Liver (tissue), 8 donors: ENCODE measurements at regions not wholly inside any gene's neighbourhood (a gene's known extent, or its start where the extent isn't known, plus 50 kb on each side); places are given as distances from the start of the nearest gene placed in this dataset.

ENCODE experiments used
- DNase-seq: peaks from one replicate; pipeline ENCODE4 v3.0.0-alpha.2; 2017; ENCODE audit warnings: low spot score
- H3K27ac ChIP-seq, 2 donors: one replicate each; pipeline ENCODE4 v1.7.0; 2013; ENCODE audit warnings: inconsistent platforms in 2 of 2, low read length in 2 of 2, control low read depth in 1 of 2, low read depth in 1 of 2, mild to moderate bottlenecking in 1 of 2
- H3K27me3 ChIP-seq, 4 donors: one replicate each; pipeline versions ENCODE4 v1.6.1 to v1.7.0; 2013; ENCODE audit warnings: low read length in 3 of 4, inconsistent platforms in 1 of 4, mild to moderate bottlenecking in 1 of 4, moderate library complexity in 1 of 4; ENCODE audit not compliant: control insufficient read depth in 4 of 4, insufficient read depth in 4 of 4
- H3K36me3 ChIP-seq, 4 donors: one replicate each; pipeline versions ENCODE4 v1.6.1 to v1.7.0; 2013; ENCODE audit warnings: low read length in 3 of 4, mild to moderate bottlenecking in 3 of 4, low read depth in 1 of 4, moderate library complexity in 1 of 4; ENCODE audit not compliant: control insufficient read depth in 4 of 4, insufficient read depth in 3 of 4
- H3K4me1 ChIP-seq, 4 donors: one replicate each; pipeline versions ENCODE4 v1.6.1 to v1.7.0; 2013; ENCODE audit warnings: low read length in 3 of 4, mild to moderate bottlenecking in 3 of 4, moderate library complexity in 1 of 4; ENCODE audit not compliant: control insufficient read depth in 4 of 4, insufficient read depth in 4 of 4
- H3K4me3 ChIP-seq, 3 donors: one replicate each; pipeline versions ENCODE4 v1.6.1 to v1.7.0; 2013; ENCODE audit warnings: low read length in 3 of 3, control low read depth in 1 of 3, low read depth in 1 of 3, mild to moderate bottlenecking in 1 of 3
- H3K9ac ChIP-seq, 2 donors: one replicate each; pipeline ENCODE4 v1.7.0; 2013; ENCODE audit warnings: low read length in 2 of 2, mild to moderate bottlenecking in 2 of 2, moderate library complexity in 2 of 2, control low read depth in 1 of 2, low read depth in 1 of 2
- H3K9me3 ChIP-seq, 4 donors: one replicate each; pipeline versions ENCODE4 v1.6.1 to v1.7.0; 2013; ENCODE audit warnings: low read length in 3 of 4; ENCODE audit not compliant: control insufficient read depth in 4 of 4
- EGR1 ChIP-seq, 2 donors: IDR thresholded peaks; 2 replicates each; pipeline ENCODE4 v1.6.1; 2016 to 2018; ENCODE audit warnings: antibody characterized with exemption in 2 of 2, low read depth in 2 of 2
- FOXA1 ChIP-seq: IDR thresholded peaks from 2 replicates; pipeline ENCODE4 v1.6.1; 2016; ENCODE audit warnings: antibody characterized with exemption
- FOXA2 ChIP-seq: IDR thresholded peaks from 2 replicates; pipeline ENCODE4 v1.6.1; 2016; ENCODE audit warnings: antibody characterized with exemption
- HNF4G ChIP-seq: IDR thresholded peaks from 2 replicates; pipeline ENCODE4 v1.6.1; 2016; ENCODE audit warnings: antibody characterized with exemption
- JUND ChIP-seq, 2 donors: IDR thresholded peaks; 2 replicates each; pipeline ENCODE4 v1.6.1; 2016; ENCODE audit warnings: antibody characterized with exemption in 2 of 2
- NR2F2 ChIP-seq: IDR thresholded peaks from 2 replicates; pipeline ENCODE4 v1.6.1; 2016; ENCODE audit warnings: antibody characterized with exemption
- RAD21 ChIP-seq, 2 donors: IDR thresholded peaks; 2 replicates each; pipeline ENCODE4 v1.6.1; 2016; ENCODE audit warnings: antibody characterized with exemption in 2 of 2, mild to moderate bottlenecking in 2 of 2
- REST ChIP-seq: IDR thresholded peaks from 2 replicates; pipeline ENCODE4 v1.6.1; 2016; ENCODE audit warnings: antibody characterized with exemption, mild to moderate bottlenecking
- SP1 ChIP-seq: IDR thresholded peaks from 2 replicates; pipeline ENCODE4 v1.6.1; 2018; ENCODE audit warnings: antibody characterized with exemption, mild to moderate bottlenecking
- TAF1 ChIP-seq: conservative IDR thresholded peaks from 2 replicates; pipeline ENCODE4 v1.6.1; 2016; ENCODE audit warnings: antibody characterized with exemption, mild to moderate bottlenecking
- YY1 ChIP-seq: IDR thresholded peaks from 2 replicates; pipeline ENCODE4 v1.6.1; 2016; ENCODE audit warnings: antibody characterized with exemption, mild to moderate bottlenecking
- WGBS: extraction: QIAGEN DNeasy Blood & Tissue Kit; methylation state at CpG from one replicate; pipeline ENCODE4 v1.1.7; 2013; 5-methylcytosine and 5-hydroxymethylcytosine counted together
- TF ChIP-seq, protein P1 (sequence below): fragments of 150-350 bp; IDR thresholded peaks from 2 replicates; pipeline ENCODE4 v1.5.1; 2017; ENCODE audit warnings: improper control_type of control experiment, low read depth, low read length; ENCODE audit not compliant: missing input control
- donor health status: healthy.
- donor health status: healthy.
- donor health status: healthy.
- donor health status: healthy.
- donor health status: healthy.

DNA sequence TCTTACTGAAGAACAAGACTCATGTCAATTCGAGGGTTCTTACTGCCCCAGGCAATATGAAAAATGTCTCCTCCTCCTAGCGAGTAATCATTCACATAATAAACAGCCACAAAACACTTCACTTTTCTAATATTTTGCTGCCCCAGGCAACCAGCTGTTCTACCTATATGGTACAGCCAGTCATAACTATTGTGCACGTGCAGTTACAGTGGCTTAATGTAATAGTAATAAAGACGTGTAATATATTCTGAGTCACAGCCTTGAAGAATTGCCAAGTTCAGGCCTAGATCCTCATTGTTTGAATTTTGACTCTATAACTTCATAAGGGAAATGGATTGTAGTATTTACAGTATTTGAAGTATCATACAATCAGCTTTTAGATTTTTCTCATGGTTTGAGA lies 1250.0 kb upstream of the GBE1 start:
- H3K4me3 ChIP-seq, result no peak overlapping the region
- H3K9me3 ChIP-seq, result no peaks in the 10 kb centered on the region
- H3K36me3 ChIP-seq, result no peaks in the 10 kb centered on the region
- H3K4me1 ChIP-seq, result no peaks in the 10 kb centered on the region
- no peak overlapping the region for H3K27ac ChIP-seq
- no peak for TF ChIP-seq SP1
- H3K27me3 ChIP-seq, result no peaks in the 10 kb centered on the region
- 74% methylated on average over 4 of the region's 4 CpGs for WGBS
- no peak overlapping the region for H3K9ac ChIP-seq
- DNase-seq, result no peak

DNA sequence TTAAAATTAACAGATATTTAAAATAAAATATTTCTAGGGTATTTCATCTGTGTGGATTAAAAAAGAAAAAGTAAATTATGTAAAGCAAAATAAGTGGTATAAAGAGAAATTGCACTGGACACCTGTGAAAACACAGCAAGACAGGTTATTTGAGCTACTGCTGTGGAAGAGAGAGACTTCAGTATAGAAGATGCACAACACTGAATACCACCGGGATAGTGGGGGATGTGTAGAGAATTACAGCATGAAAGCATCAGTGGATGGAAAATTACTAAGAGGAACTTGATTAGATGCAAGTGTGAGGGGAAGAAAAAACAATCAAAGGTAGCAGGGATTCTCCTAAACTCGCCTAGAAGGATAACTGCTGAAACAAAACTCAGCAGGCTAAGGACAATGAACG lies 1242.5 kb upstream of the GBE1 start:
- peaks cover 0 to 8% (median 0%) of the 10 kb centered on the region in 4 donors for H3K27me3 ChIP-seq
- TF ChIP-seq JUND (IDR thresholded peaks at IDR 0.05) (no peak), FOXA1 (no peak), YY1 (no peak), REST (no peak), EGR1 (IDR thresholded peaks at IDR 0.05; ENCODE audit: low read depth in 2 of 2) (no peak), TAF1 (no peak)
- TF ChIP-seq, protein P1, sequence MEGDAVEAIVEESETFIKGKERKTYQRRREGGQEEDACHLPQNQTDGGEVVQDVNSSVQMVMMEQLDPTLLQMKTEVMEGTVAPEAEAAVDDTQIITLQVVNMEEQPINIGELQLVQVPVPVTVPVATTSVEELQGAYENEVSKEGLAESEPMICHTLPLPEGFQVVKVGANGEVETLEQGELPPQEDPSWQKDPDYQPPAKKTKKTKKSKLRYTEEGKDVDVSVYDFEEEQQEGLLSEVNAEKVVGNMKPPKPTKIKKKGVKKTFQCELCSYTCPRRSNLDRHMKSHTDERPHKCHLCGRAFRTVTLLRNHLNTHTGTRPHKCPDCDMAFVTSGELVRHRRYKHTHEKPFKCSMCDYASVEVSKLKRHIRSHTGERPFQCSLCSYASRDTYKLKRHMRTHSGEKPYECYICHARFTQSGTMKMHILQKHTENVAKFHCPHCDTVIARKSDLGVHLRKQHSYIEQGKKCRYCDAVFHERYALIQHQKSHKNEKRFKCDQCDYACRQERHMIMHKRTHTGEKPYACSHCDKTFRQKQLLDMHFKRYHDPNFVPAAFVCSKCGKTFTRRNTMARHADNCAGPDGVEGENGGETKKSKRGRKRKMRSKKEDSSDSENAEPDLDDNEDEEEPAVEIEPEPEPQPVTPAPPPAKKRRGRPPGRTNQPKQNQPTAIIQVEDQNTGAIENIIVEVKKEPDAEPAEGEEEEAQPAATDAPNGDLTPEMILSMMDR, result no peak
- WGBS, result 54% methylated on average over 3 of the region's 3 CpGs
- H3K36me3 ChIP-seq, result no peaks in the 10 kb centered on the region
- no peaks in the 10 kb centered on the region for H3K4me1 ChIP-seq
- H3K27ac ChIP-seq, result no peak overlapping the region
- no peaks in the 10 kb centered on the region for H3K9me3 ChIP-seq
- no peak for DNase-seq
- no peak overlapping the region for H3K9ac ChIP-seq
- no peak overlapping the region for H3K4me3 ChIP-seq

DNA sequence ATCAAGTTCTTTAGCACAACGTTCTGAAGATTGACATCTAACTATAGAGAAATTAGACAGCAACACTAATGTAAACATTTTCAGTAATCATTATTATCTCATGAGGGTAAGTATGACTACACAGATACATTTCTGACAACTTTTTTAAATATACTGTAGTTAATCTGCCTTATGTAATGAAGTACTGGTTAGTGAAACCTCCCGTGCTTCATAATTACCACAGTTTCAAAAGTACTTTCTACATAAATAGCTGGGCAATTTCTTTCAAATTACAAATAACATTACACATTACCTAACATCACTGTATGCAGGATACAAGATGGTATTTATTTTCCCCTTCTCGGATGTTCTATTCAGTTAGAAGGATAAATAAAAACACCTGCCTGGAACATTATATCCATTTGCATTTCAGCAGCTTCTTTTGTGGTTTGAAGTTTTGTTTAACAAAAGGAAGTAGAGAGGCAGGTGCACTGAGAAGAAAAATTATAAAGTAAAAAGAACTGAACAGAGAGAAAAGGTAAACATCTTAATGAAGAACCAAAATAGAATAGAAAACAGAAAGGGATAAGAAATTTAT lies 1241.5 kb upstream of the GBE1 start:
- no peak overlapping the region for H3K27ac ChIP-seq
- no peaks in the 10 kb centered on the region for H3K9me3 ChIP-seq
- no peak for DNase-seq
- H3K27me3 ChIP-seq, result peaks cover 0 to 8% (median 0%) of the 10 kb centered on the region in 4 donors
- WGBS, result 42% methylated on average over 3 of the region's 3 CpGs
- no peaks in the 10 kb centered on the region for H3K36me3 ChIP-seq
- H3K9ac ChIP-seq, result no peak overlapping the region
- no peaks in the 10 kb centered on the region for H3K4me1 ChIP-seq
- no peak for TF ChIP-seq RAD21 (IDR thresholded peaks at IDR 0.05)
- no peak for TF ChIP-seq HNF4G
- no peak for TF ChIP-seq FOXA2
- no peak for TF ChIP-seq NR2F2
- TF ChIP-seq YY1, result no peak
- no peak for TF ChIP-seq SP1
- no peak overlapping the region for H3K4me3 ChIP-seq
